H1 (cell line): ENCODE measurements at regions not wholly inside any gene's neighbourhood (a gene's known extent, or its start where the extent isn't known, plus 50 kb on each side); places are given as distances from the start of the nearest gene placed in this dataset.

Experiments
- CTCF ChIA-PET: fragments of 300-600 bp; sonication (Branson Sonifier 250); formaldehyde crosslinking; loops from one replicate; lab custom pipeline; 2021; ENCODE audit not compliant: partially characterized antibody; lab: Charles Lee
- POLR2A ChIA-PET: fragments of 300-600 bp; sonication (Branson Sonifier 250); formaldehyde crosslinking; loops from one replicate; lab custom pipeline; 2021; ENCODE audit warnings: inconsistent platforms; ENCODE audit not compliant: partially characterized antibody; lab: Charles Lee
- DNase-seq, 2 experiments: peaks; one replicate each; pipeline versions ENCODE4 v3.0.0 to v3.0.0-alpha.2; 2010 to 2022; ENCODE audit warnings: low spot score in 2 of 2, low read depth in 1 of 2, mixed read lengths in 1 of 2
- FAIRE-seq: peaks from 2 replicates; lab custom pipeline; 2011; peaks lifted over from hg19 to GRCh38; lab: Jason Lieb, UNC
- H2AFZ ChIP-seq: 2 replicates; pipeline ENCODE4 v1.8.1; 2012; ENCODE audit warnings: low read length, inconsistent platforms
- H2AK5ac ChIP-seq: 2 replicates; pipeline ENCODE4 v1.6.1; 2013; ENCODE audit warnings: low read depth, low read length
- H2BK120ac ChIP-seq: replicated peaks from 2 replicates; pipeline ENCODE3; 2013; ENCODE audit warnings: low read depth, low read length, inconsistent platforms
- H2BK12ac ChIP-seq: 2 replicates; pipeline ENCODE4 v1.6.1; 2013; ENCODE audit warnings: low read depth, low read length
- H2BK15ac ChIP-seq: 2 replicates; pipeline ENCODE4 v1.6.1; 2013; ENCODE audit warnings: low read length
- H2BK20ac ChIP-seq: 2 replicates; pipeline ENCODE4 v1.6.1; 2013; ENCODE audit warnings: low read length
- H2BK5ac ChIP-seq: 2 replicates; pipeline ENCODE4 v1.6.1; 2013; ENCODE audit warnings: low read depth, low read length
- H3K14ac ChIP-seq: 2 replicates; pipeline ENCODE4 v1.6.1; 2013; ENCODE audit warnings: inconsistent platforms; ENCODE audit not compliant: insufficient read length
- H3K18ac ChIP-seq: 2 replicates; pipeline ENCODE4 v1.6.1; 2013; ENCODE audit warnings: low read length; ENCODE audit errors: extremely low read depth
- H3K23ac ChIP-seq: 2 replicates; pipeline ENCODE4 v1.6.1; 2013; ENCODE audit warnings: inconsistent platforms; ENCODE audit not compliant: insufficient read length
- H3K23me2 ChIP-seq: 2 replicates; pipeline ENCODE4 v1.6.1; 2013; ENCODE audit warnings: low read depth, low read length
- H3K27ac ChIP-seq: 2 replicates; pipeline ENCODE4 v1.6.1; 2011; ENCODE audit warnings: low read depth, low read length, inconsistent platforms
- H3K27me3 ChIP-seq, 4 experiments: replicated peaks in 1 of 4; 1 replicate in 1 of 4; 2 replicates in 3 of 4; pipeline versions ENCODE4 v1.6.1 to v1.8.1; 2011 to 2013; ENCODE audit warnings: low read length in 3 of 4, mild to moderate bottlenecking in 3 of 4, inconsistent platforms in 2 of 4, mixed read lengths in 2 of 4, moderate library complexity in 1 of 4; ENCODE audit not compliant: control insufficient read depth in 3 of 4, insufficient read depth in 3 of 4; ENCODE audit errors: extremely low read depth in 1 of 4
- H3K36me3 ChIP-seq, 4 experiments: 2 replicates each; pipeline versions ENCODE4 v1.6.1 to v1.8.1; 2011 to 2013; ENCODE audit warnings: mild to moderate bottlenecking in 4 of 4, low read length in 3 of 4, moderate library complexity in 2 of 4, control low read depth in 1 of 4, inconsistent platforms in 1 of 4; ENCODE audit not compliant: insufficient read depth in 4 of 4, control insufficient read depth in 2 of 4
- H3K4ac ChIP-seq: replicated peaks from 2 replicates; pipeline ENCODE3; 2013; ENCODE audit warnings: low read length, low read depth, mixed read lengths, inconsistent platforms; ENCODE audit not compliant: insufficient read length
- H3K4me1 ChIP-seq, 4 experiments: replicated peaks in 1 of 4; 1 replicate in 1 of 4; 2 replicates in 3 of 4; pipeline versions ENCODE4 v1.6.1 to v1.8.1; 2011 to 2013; ENCODE audit warnings: low read length in 3 of 4, inconsistent platforms in 2 of 4, mixed read lengths in 1 of 4; ENCODE audit not compliant: insufficient read depth in 4 of 4, control insufficient read depth in 3 of 4
- H3K4me2 ChIP-seq, 2 experiments: 2 replicates each; pipeline versions ENCODE4 v1.6.1 to v1.8.1; 2011 to 2013; ENCODE audit warnings: low read depth in 2 of 2, low read length in 2 of 2, control low read depth in 1 of 2, inconsistent platforms in 1 of 2, mild to moderate bottlenecking in 1 of 2; ENCODE audit not compliant: insufficient read depth in 1 of 2
- H3K4me3 ChIP-seq, 4 experiments: fragments of 200-600, 300-600 bp in 1 of 4; sonication (generic), shearing (Covaris generic), sonication (Bioruptor Twin) in 1 of 4; 2 replicates each; pipeline versions ENCODE4 v1.5.1 to v1.8.1; 2011 to 2016; ENCODE audit warnings: low read length in 4 of 4, low read depth in 3 of 4, control low read depth in 2 of 4, inconsistent platforms in 2 of 4, mild to moderate bottlenecking in 2 of 4, mixed read lengths in 1 of 4, moderate library complexity in 1 of 4; ENCODE audit not compliant: insufficient read depth in 2 of 4; ENCODE audit errors: extremely low read depth in 1 of 4
- H3K56ac ChIP-seq: replicated peaks from 2 replicates; pipeline ENCODE3; 2013; ENCODE audit warnings: low read depth, mild to moderate bottlenecking, mixed read lengths, low read length, inconsistent platforms; ENCODE audit not compliant: insufficient read length
- H3K79me1 ChIP-seq: 2 replicates; pipeline ENCODE4 v1.6.1; 2013; ENCODE audit warnings: low read depth, low read length, control low read depth
- H3K79me2 ChIP-seq, 2 experiments: 2 replicates each; pipeline versions ENCODE4 v1.6.1 to v1.8.1; 2012 to 2013; ENCODE audit warnings: low read length in 2 of 2, mild to moderate bottlenecking in 2 of 2, inconsistent platforms in 1 of 2; ENCODE audit not compliant: insufficient read depth in 2 of 2, control insufficient read depth in 1 of 2
- H3K9ac ChIP-seq, 4 experiments: replicated peaks in 1 of 4; 1 replicate in 1 of 4; 2 replicates in 3 of 4; pipeline versions ENCODE4 v1.6.1 to v1.8.1; 2011 to 2013; ENCODE audit warnings: low read depth in 3 of 4, low read length in 3 of 4, control low read depth in 2 of 4, mild to moderate bottlenecking in 2 of 4, moderate library complexity in 2 of 4, inconsistent platforms in 1 of 4; ENCODE audit errors: extremely low read depth in 1 of 4
- H3K9me3 ChIP-seq, 2 experiments: 2 replicates each; pipeline versions ENCODE4 v1.6.1 to v1.8.1; 2012 to 2013; ENCODE audit warnings: mild to moderate bottlenecking in 2 of 2, moderate library complexity in 2 of 2, control low read depth in 1 of 2, inconsistent platforms in 1 of 2, low read depth in 1 of 2, low read length in 1 of 2, mixed read lengths in 1 of 2; ENCODE audit not compliant: insufficient read depth in 2 of 2
- H4K20me1 ChIP-seq, 2 experiments: replicated peaks in 1 of 2; 2 replicates each; pipeline versions ENCODE3 to v1.8.1; 2011 to 2013; ENCODE audit warnings: inconsistent platforms in 2 of 2, low read length in 2 of 2, mild to moderate bottlenecking in 1 of 2; ENCODE audit not compliant: insufficient read depth in 2 of 2, control insufficient read depth in 1 of 2
- H4K5ac ChIP-seq: 2 replicates; pipeline ENCODE4 v1.6.1; 2013; ENCODE audit warnings: low read length, low read depth, mixed read lengths, inconsistent platforms; ENCODE audit not compliant: insufficient read length
- H4K8ac ChIP-seq: 2 replicates; pipeline ENCODE4 v1.8.0; 2013; ENCODE audit warnings: mild to moderate bottlenecking, moderate library complexity, low read length, inconsistent platforms; ENCODE audit not compliant: insufficient read depth; ENCODE audit errors: extremely low read depth
- H4K91ac ChIP-seq: replicated peaks from 2 replicates; pipeline ENCODE3; 2013; ENCODE audit warnings: low read length, mixed read lengths, inconsistent platforms; ENCODE audit not compliant: insufficient read length
- JUN ChIP-seq: IDR thresholded peaks from 2 replicates; pipeline ENCODE4 v1.6.1; 2011; ENCODE audit warnings: low read depth, mild to moderate bottlenecking, improper control_type of control experiment, low read length
- RAD21 ChIP-seq, 2 experiments: IDR thresholded peaks in 1 of 2; conservative IDR thresholded peaks in 1 of 2; 2 replicates each; pipeline ENCODE4 v1.6.1; 2011; ENCODE audit warnings: low read depth in 2 of 2, low read length in 2 of 2, improper control_type of control experiment in 1 of 2, inconsistent platforms in 1 of 2, mild to moderate bottlenecking in 1 of 2, moderate library complexity in 1 of 2
- RNF2 ChIP-seq: fragments of 200-900, 300-1000 bp; sonication (generic); IDR thresholded peaks from 2 replicates; pipeline ENCODE4 v1.7.1; 2016; ENCODE audit warnings: borderline replicate concordance, low read depth, mild to moderate bottlenecking, antibody characterized with exemption, low read length; ENCODE audit not compliant: poor library complexity, severe bottlenecking; ENCODE audit errors: missing control alignments
- SIN3A ChIP-seq, 2 experiments: IDR thresholded peaks in 1 of 2; conservative IDR thresholded peaks in 1 of 2; 2 replicates each; pipeline ENCODE4 v1.6.1; 2011 to 2012; ENCODE audit warnings: low read length in 2 of 2, improper control_type of control experiment in 1 of 2, low read depth in 1 of 2, mild to moderate bottlenecking in 1 of 2
- WGBS, 2 experiments: shearing (Covaris generic) in 1 of 2; methylation state at CpG; one replicate each; pipeline versions ENCODE4 v1.1.6 to v1.1.7; 2013 to 2015; ENCODE audit warnings: low lambda C conversion rate in 2 of 2, mixed read lengths in 2 of 2, inconsistent platforms in 1 of 2, low coverage in 1 of 2, missing lambda C conversion rate in 1 of 2; ENCODE audit not compliant: insufficient replicate concordance in 2 of 2, insufficient coverage in 1 of 2, insufficient read length in 1 of 2; ENCODE audit errors: extremely low coverage in 1 of 2, missing lambda C conversion rate in 1 of 2; 5-methylcytosine and 5-hydroxymethylcytosine counted together
- TF ChIP-seq, protein P1 (sequence below), 3 experiments: IDR thresholded peaks; 1 replicate in 2 of 3; 2 replicates in 1 of 3; pipeline versions ENCODE4 v1.5.1 to v1.6.1; 2011; ENCODE audit warnings: low read length in 3 of 3, mild to moderate bottlenecking in 3 of 3, inconsistent platforms in 2 of 3, low read depth in 1 of 3, moderate library complexity in 1 of 3; ENCODE audit not compliant: insufficient read depth in 1 of 3; ENCODE audit errors: control extremely low read depth in 1 of 3
- TF ChIP-seq, protein P2 (sequence below): IDR thresholded peaks from 2 replicates; pipeline ENCODE4 v1.6.1; 2012; ENCODE audit warnings: inconsistent platforms

DNA sequence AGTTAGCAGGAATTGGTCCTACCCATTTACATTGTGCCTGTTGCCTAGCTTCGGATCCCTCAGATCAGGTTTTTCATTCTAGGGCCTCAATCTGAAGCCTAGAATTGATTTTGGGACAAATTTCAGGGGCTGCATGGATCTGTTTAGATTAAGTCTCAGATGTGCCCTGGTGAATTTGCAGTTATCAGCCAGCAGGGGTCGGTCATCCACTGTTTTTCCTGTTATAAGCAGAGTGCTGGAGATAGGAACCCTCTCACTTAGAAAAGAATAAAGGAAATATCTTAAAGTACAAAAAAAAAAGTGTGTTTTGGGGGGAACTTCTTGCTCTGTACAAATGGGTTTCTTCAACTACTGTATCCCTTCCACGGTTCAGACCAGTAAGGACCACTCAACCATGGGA, 212.5 kb downstream of the BCHE start:
- peaks cover 13 to 21% of the 10 kb centered on the region in 2 experiments for H3K9me3 ChIP-seq
- no peak overlapping the region for H3K23ac ChIP-seq
- 80% methylated on average over 3 of the region's 3 CpGs; no CpG with 5 or more reads in 1 of the 2 experiments for WGBS, 2 experiments
- H3K36me3 ChIP-seq = no peaks in the 10 kb centered on the region
- no peak overlapping the region for H2BK12ac ChIP-seq
- H2BK20ac ChIP-seq = no peak overlapping the region
- ChIA-PET POLR2A (interaction anchor here (0.6 kb wide), 1 partner anchor 1111 kb away, joined by 4 read pairs; no protein-coding TSS in a partner anchor), CTCF (interaction anchor here (0.5 to 1.4 kb wide), 4 partner anchors 11 to 414 kb away, joined by 4 to 8 read pairs (median 6); no protein-coding TSS in a partner anchor)
- H3K18ac ChIP-seq = no peak overlapping the region
- no peak overlapping the region for H4K8ac ChIP-seq
- TF ChIP-seq, protein P1, sequence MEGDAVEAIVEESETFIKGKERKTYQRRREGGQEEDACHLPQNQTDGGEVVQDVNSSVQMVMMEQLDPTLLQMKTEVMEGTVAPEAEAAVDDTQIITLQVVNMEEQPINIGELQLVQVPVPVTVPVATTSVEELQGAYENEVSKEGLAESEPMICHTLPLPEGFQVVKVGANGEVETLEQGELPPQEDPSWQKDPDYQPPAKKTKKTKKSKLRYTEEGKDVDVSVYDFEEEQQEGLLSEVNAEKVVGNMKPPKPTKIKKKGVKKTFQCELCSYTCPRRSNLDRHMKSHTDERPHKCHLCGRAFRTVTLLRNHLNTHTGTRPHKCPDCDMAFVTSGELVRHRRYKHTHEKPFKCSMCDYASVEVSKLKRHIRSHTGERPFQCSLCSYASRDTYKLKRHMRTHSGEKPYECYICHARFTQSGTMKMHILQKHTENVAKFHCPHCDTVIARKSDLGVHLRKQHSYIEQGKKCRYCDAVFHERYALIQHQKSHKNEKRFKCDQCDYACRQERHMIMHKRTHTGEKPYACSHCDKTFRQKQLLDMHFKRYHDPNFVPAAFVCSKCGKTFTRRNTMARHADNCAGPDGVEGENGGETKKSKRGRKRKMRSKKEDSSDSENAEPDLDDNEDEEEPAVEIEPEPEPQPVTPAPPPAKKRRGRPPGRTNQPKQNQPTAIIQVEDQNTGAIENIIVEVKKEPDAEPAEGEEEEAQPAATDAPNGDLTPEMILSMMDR (IDR thresholded peaks at IDR 0.05; ENCODE audit: control extremely low read depth in 1 of 3, insufficient read depth in 1 of 3, low read depth in 1 of 3, low read length in 3 of 3) = peak in 1 of 3 experiments; percentile 46; a peak in 1 of 4 replicates
- TF ChIP-seq RNF2 (no peak), SIN3A (conservative IDR thresholded peaks at IDR 0.05 in 1 of 2, IDR thresholded peaks at IDR 0.05 in 1 of 2; ENCODE audit: low read depth in 1 of 2, low read length in 2 of 2) (no peak), RAD21 (IDR thresholded peaks at IDR 0.05 in 1 of 2, conservative IDR thresholded peaks at IDR 0.05 in 1 of 2; ENCODE audit: low read depth in 2 of 2, low read length in 2 of 2) (peak; percentile 40 to 47; a peak in 2 of 4 replicates), JUN (no peak)
- TF ChIP-seq, protein P2, sequence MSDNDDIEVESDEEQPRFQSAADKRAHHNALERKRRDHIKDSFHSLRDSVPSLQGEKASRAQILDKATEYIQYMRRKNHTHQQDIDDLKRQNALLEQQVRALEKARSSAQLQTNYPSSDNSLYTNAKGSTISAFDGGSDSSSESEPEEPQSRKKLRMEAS = no peak
- H2AFZ ChIP-seq = no peak overlapping the region
- H2BK120ac ChIP-seq = no peak overlapping the region
- H3K4me2 ChIP-seq = no peak overlapping the region
- DNase-seq = no peak
- H2BK15ac ChIP-seq = no peak overlapping the region
- no peaks in the 10 kb centered on the region for H3K4me1 ChIP-seq
- no peak for FAIRE-seq
- H3K27me3 ChIP-seq = no peaks in the 10 kb centered on the region
- no peaks in the 10 kb centered on the region for H3K79me1 ChIP-seq
- no peaks in the 10 kb centered on the region for H4K20me1 ChIP-seq
- no peak overlapping the region for H3K9ac ChIP-seq
- no peak overlapping the region for H3K56ac ChIP-seq
- no peak overlapping the region for H4K5ac ChIP-seq
- no peak overlapping the region for H3K4ac ChIP-seq
- no peak overlapping the region for H3K4me3 ChIP-seq
- no peak overlapping the region for H2BK5ac ChIP-seq
- no peak overlapping the region for H4K91ac ChIP-seq
- H2AK5ac ChIP-seq = no peak overlapping the region
- H3K79me2 ChIP-seq = no peaks in the 10 kb centered on the region
- H3K23me2 ChIP-seq = no peaks in the 10 kb centered on the region
- H3K27ac ChIP-seq = no peak overlapping the region
- no peak overlapping the region for H3K14ac ChIP-seq
